ENCODE measurements at regions not wholly inside any gene's neighbourhood (a gene's known extent, or its start where the extent isn't known, plus 50 kb on each side); places are given as distances from the start of the nearest gene placed in this dataset.

GRCh38 chr3:65231544-65231943 lies 543.7 kb upstream of the ADAMTS9 start:
- peak in 1 of 3 experiments; percentile 11 for DNase-seq

DNA sequence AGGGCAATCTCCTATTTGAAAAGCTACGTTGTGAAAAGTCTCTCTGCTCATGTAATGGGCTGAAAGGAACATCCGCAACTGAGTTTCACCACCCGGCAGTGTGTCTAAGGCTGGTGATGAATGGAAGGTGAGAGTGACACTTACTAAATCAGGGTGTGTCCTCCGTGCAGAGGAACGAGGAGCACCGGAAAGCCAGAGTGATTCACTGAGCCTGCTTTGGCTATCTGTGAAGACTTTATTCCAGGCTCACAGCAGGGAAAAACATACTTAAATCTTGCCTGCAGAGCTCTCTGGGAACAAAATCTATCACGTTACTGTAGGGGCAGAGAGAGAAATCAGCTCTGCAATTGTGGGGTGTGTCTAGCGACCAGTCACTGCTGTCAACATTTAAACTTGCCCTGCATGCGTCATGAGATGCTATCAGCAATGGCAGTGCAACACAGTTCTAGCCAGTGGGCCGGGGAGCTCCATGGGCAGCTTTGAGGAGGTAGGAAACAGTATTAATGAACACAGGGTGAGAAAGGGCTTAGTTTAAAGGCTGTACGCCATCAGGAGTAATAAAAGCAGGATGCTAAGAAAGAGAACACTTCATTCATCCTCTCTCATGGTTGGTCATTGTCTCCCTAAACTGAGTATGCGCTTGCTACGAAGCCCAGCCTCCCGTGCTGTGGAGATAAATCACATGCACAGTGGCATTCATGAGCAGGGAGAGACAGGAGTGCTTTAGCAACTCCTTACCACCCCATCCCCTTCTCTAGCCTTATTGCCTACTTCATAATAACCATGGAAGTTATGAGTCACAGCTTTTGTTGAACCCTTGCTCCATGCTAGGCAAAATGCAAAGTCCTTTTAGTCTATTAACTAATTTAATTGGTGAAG lies 542.7 kb upstream of the ADAMTS9 start:
- DNase-seq, result no peak

DNA sequence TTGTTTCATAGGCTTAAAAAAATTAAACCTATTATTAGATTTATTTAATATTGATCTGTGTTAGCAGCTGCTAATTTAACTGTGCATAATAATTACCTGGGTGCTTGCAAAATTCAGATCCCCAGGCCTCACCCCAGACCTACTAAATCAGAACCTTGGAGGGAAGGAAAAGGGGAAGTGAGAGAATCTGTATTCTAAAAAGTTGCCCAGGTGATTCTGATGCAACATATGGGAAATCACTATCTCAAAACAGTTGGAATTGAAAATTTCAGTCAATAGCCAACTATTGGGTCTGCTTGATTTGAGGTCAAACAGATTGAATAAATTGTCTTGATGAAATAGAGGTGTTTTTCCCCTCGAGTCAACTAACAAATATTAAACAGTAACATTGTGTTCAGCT lies 538.5 kb upstream of the ADAMTS9 start:
- DNase-seq, result no peak

- DNase-seq, result peak in 1 of 3 experiments; percentile 1
Observed at GRCh38 chr3:65210026-65210814, 522.4 kb upstream of the ADAMTS9 start.

DNA sequence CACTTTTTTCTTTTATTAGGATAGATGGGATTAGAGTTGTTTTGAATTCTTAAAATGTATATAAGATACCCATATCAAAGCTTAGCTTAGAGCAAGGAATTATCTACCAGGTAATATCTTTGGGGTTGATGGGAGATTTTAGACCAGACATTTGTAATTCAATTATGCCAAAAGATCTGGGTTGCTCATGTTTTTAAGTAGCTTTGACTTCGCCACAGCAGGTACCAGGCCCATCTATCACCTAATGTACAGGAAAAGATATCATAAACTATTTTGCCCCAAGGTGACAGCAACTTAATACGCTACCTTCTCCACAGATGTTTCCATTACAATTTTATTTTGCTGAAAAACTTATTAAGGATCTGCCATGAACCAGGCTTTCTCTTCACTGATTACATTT lies 514.6 kb upstream of the ADAMTS9 start:
- no peak for DNase-seq

DNA sequence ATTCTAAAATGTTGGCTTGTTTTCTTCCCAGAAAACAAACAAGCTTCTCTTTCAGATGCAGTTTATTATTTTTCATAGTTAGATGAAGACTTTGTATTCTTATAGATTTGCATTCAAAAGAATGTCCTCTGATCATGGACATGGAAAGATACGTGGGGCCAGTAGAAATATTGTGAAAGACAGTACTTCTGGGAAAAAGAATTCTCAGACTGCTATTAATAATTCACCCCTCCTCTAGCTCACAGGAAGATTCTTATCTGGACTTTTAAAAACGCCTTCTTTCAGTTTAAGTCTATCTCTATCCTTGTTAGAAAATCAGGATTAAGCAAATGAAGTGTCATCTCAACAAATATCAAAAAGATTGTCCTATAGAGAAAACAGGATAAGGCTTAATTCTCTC lies 514.1 kb upstream of the ADAMTS9 start:
- DNase-seq, result no peak

- peak in 1 of 3 experiments; percentile 15 for DNase-seq
Observed at GRCh38 chr3:65200310-65200970, 512.6 kb upstream of the ADAMTS9 start.

DNA sequence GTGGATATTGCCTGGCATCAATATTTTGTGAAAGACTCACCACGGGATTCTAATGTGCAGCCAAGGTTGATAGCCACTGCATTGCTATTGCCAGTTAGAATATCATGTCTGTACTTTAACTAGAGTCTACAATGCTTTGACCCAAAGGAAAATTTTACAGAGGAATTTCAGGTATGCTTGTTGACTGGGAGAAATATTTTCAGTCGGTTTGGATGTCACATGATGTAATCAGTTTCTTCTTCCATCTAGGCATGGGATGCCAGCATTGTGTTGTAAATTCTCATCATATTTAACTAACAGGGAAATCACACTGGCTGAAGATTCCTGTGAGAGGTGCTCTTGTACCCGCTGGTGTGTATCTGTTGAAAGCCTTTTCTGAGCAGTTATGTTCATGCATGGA lies 508.9 kb upstream of the ADAMTS9 start:
- DNase-seq, result no peak

GRCh38 chr3:65195211-65196006 lies 507.6 kb upstream of the ADAMTS9 start:
- no peak for DNase-seq

- peak in 1 of 3 experiments; percentile 1 for DNase-seq
Observed at GRCh38 chr3:65194744-65195143, 506.9 kb upstream of the ADAMTS9 start.

DNA sequence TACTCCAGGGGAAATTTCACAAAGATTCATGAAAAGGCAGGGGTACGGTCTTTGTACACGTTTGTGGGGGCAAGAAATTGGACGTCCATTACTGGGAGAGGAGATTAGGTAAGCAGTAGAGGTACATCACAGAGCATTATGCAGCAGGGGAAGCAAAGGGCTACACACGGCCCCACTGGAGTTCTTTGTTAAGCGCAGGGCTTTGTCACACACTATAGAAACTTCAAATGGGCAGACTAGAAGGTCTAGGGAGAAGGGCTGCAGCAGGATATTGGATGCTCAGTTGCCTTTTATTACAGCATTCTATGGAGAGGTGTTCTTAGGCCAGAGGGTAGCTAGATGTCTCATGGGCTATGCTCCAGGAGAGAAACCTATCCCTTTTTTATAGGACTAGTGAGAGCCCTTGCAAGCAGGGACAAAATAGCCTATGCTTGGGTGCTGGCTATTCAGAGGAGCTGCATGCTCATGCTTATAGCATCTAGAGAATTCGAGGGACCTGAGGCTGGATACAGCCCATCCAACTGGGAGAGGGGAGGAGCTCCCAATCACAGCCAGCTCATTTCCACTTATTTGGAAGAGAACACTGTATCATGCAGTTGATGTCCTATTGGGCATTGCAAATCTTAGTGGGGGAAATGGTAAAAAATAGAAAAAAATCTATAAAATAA lies 506.4 kb upstream of the ADAMTS9 start:
- DNase-seq, result no peak

GRCh38 chr3:65193531-65193930 lies 505.7 kb upstream of the ADAMTS9 start:
- no peak for DNase-seq

GRCh38 chr3:65190111-65190510 lies 502.3 kb upstream of the ADAMTS9 start:
- DNase-seq, result no peak

DNA sequence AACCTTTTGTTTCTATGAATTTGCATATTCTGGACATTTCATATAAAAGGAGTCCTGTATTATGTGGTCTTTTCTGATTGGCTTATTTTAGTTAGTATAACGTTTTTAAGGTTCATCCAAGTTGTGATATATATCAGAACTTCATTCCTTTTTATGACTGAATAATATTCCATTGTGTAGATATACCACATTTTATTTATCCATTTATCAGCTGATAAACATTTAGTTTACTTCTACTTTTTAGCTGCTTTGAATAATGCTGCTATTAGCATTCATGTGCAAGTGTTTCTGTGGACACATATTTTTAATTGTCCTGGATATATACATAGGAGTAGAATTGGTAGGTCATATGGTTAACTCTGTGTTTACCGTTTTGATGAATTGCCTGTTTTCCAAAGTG lies 498.5 kb upstream of the ADAMTS9 start:
- no peak for DNase-seq

- no peak for DNase-seq
Observed at GRCh38 chr3:65182682-65183081, 494.9 kb upstream of the ADAMTS9 start.

DNA sequence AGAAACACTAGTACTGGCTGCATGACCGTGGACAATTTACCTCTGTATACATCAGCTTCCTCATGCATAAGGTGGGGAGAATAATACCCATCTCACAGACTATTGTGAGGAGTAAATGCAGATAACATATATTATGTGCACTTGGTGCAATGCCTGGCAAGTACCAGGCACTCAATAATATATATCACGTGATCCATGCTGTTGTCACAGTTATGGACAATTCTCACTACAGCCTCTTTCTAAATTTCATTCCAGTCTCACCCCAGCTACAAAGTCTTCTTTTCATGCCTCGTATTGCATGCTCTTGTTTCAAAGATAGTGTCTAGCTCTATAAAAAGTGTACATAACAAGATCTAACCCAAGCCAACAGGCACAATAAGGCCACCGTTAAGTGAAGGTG lies 494.3 kb upstream of the ADAMTS9 start:
- no peak for DNase-seq

- DNase-seq, result no peak
Observed at GRCh38 chr3:65181391-65181871, 493.6 kb upstream of the ADAMTS9 start.

- DNase-seq, result peak in 2 of 3 experiments; percentile 1 to 59
Observed at GRCh38 chr3:65178703-65179102, 490.9 kb upstream of the ADAMTS9 start.

DNA sequence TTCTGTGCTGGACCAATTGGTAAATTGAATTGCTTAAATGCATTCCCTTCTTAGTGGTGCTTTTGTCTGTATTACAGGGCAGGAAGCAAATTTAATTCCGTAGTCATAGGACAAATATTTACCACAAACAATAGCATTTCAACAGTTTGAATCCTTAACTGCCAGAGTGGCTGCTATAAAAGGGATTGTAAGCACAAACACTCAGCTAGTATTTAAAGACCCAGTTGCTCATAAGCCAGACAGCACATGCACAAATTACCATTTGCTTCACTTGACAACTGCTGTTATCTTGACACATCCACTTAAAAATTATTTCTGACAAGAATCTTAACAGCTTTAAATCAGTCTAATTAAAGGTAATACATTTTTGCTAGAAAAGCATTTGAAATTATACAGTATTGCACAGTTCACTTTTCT lies 490.2 kb upstream of the ADAMTS9 start:
- peak in 1 of 3 experiments; percentile 8 for DNase-seq

DNA sequence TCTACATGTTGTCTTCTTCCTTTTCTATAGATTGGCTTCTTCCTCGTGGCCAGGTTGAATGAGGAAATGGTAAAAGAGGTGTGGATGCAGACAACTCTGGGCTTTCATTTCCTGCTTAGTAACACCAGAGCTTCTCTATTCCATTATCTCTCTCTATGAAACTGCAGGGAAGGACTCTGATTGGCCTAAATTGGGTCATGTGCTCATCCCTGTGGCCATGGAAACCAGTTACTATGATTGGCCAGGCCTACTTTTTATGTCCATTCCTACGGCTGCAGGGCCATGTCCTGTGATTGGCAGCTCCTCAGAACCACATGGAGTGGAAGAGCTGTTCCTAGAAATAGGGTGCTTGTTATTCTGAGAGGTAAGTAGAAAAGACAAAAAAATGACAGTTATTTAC lies 486.9 kb upstream of the ADAMTS9 start:
- no peak for DNase-seq

GRCh38 chr3:65173841-65174240 lies 486.0 kb upstream of the ADAMTS9 start:
- DNase-seq, result no peak

GRCh38 chr3:65172209-65172608 lies 484.4 kb upstream of the ADAMTS9 start:
- DNase-seq, result no peak

Data from NCI-H1417 (cell line).